ENCODE measurements at regions not wholly inside any gene's neighbourhood (a gene's known extent, or its start where the extent isn't known, plus 50 kb on each side); places are given as distances from the start of the nearest gene placed in this dataset.

DNA sequence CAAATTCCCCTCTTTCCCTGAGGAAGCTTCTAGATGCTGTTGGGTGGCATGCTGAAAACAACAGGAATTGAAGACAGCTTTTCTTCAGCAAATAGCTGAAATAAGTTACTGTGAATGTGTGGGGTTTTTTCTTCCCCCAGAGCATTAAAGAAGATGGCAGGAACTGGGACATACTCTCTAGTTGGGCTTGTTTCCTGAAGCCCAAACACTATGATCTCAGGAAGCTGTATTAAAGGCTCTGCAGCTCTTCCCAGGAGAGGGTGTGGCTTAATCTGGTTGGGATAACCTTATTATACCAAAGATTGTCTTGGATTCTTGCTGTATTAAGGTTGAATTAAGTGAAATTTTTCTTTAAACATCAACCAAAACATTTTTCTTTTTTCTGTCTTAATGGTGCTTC is 64.9 kb upstream of the LMO4 start:
- TF ChIP-seq POLR2A (IDR thresholded peaks at IDR 0.05; ENCODE audit: low read depth, low read length) (no peak), POLR2AphosphoS5 (IDR thresholded peaks at IDR 0.05; ENCODE audit: low read depth, low read length) (no peak), TAF1 (IDR thresholded peaks at IDR 0.05; ENCODE audit: low read depth, low read length) (no peak), POU2F2 (IDR thresholded peaks at IDR 0.05; ENCODE audit: low read depth, low read length) (no peak), PAX5 (IDR thresholded peaks at IDR 0.05; ENCODE audit: insufficient read depth, low read length, severe bottlenecking) (no peak), SPI1 (IDR thresholded peaks at IDR 0.05; ENCODE audit: low read depth, low read length) (no peak)
